GM19463 (cell line): ENCODE measurements at regions not wholly inside any gene's neighbourhood (a gene's known extent, or its start where the extent isn't known, plus 50 kb on each side); places are given as distances from the start of the nearest gene placed in this dataset.

ENCODE experiments used
- ATAC-seq: cut with Tn5 transposase; IDR thresholded peaks from one replicate; pipeline ENCODE4 v1.9.1; 2021; ENCODE audit warnings: mild to moderate bottlenecking, moderate library complexity; ENCODE audit not compliant: unreplicated experiment

DNA sequence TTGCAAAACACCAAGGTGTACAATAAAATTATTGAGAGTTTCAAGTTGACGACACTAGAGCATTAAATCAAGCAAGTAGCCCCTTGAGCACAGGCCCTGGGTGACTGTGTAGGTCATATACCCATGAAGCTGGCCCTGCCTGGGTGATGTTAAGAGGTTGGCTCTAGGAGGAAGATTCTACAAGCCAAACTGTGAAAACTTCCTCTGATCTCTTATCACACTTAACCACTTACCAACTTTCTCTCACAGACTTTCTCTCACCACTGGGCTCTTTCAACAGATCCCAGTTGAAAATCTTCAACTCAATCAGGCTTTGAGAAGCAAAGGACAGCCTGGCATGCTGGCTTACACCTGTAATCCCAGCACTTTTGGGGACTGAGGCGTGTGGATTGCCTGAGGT lies 186.9 kb upstream of the BTG1 start:
- ATAC-seq = no peak

DNA sequence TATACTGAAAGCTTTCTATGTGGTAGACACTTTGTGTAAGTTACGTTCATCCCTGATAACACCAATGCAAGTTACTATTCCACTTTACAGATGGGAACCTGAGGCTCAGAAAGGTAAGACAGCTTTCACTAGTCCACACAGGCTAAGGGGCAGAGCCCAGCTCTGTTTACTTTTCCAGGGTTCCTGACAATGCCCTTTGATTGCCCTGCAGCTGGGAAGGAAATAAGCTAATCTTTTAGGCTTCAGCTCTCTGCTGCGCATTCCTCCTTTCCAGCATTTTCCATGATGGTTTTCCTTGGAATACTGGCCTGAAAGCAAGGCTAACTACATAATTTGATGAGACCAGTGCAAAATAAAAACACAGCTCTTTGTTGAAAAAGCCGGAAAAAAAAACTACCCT lies 185.7 kb upstream of the BTG1 start:
- ATAC-seq = no peak

DNA sequence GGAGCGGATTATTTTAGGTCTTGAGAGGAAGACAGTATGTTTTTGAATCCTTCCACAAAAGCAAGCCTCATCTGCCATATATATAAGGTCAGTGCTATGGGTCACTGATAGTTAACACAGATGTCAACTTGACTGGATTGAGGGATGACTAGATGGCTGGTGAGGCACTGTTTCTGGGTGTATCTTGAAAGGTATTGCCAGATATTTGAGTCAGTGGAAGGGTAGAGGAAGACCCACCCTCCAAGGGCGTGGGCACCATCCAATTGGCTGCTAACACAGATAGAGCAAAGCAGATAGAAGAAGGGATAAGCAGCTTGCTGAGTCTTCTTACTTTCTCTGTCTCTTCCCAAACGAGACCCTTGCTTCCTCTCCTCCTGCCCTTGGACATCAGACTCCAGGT lies 185.0 kb upstream of the BTG1 start:
- ATAC-seq = no peak

DNA sequence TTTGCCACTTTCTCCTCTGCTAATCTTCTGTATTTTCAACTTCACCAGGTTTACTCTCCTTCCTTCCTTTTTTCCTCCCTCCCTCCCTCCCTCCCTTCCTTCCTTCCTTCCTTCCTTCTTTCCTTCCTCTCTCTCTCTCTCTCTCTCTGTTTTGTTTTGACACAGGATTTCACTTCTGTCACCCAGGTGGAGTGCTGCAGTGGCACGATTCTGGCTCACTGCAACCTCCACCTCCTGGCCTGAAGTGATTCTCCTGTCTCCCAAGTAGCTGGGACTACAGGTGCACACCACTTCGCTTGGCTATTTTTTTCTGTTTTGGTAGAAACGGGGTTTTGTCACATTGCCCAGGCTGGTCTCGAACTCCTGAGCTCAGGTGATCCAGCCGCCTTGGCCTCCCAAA lies 181.2 kb upstream of the BTG1 start:
- ATAC-seq = no peak

- no peak for ATAC-seq
Measured at GRCh38 chr12:92324849-92325500, 179.3 kb upstream of the BTG1 start.

DNA sequence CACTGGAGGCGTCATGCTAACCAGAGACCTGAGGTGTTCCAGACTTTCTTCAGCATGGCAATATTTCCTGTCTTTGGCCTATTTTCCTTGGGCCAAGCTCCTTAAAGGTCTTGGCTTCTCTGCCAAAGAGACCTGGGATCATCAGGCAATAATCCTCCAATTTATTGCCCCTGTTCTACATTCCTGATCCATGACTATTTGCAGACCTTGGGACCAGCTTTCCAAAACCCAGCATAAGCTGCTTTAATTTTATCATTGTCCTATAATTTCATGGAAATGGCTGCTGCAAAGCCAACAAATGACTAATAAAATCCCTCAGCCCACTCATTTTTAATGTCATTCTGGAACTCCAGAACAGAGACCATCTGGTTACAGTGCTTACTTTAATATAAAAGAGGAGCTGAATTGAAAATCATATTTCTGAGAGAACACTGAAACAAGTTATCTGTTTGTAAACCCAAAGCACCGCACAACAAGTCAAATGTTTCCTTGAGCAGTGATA lies 166.9 kb upstream of the BTG1 start:
- no peak for ATAC-seq

GRCh38 chr12:92304371-92305055 lies 158.9 kb upstream of the BTG1 start:
- ATAC-seq = no peak

DNA sequence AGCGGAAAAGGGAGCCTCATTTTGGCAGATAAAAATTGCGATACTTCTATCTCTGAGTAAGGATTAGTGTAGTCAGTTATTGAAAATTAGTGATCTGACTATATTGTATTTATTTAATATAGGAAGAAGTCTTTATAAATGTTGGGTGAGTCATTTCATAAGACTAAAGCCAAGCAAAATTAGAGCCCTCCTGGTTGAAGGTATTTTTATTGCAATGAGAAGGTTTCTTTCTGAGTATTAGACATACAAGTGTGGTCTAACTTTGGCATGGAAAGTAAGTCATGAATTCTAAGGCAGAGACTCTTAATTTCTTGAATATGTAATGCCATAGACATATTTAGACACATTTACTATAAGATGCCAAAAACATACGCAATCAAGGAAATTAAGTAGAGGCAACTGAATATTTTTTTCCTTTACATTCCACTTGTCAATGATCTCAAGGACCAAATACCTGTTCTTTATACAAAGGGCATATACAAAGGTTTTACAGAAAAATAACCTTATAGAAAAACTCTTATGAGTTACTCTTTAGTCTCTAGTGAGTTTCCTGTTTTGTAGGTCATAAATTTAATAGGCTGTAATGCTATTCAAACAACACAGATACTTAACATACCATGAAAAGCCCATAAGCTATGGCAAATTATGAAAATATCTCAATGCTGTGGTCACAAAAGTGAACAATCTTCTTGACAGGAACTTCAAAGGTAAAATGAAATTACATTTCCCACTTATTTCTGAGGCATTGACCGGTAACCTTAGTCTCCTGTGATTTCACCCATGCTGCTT lies 156.6 kb upstream of the BTG1 start:
- no peak for ATAC-seq

GRCh38 chr12:92301356-92301755 lies 155.7 kb upstream of the BTG1 start:
- no peak for ATAC-seq

GRCh38 chr12:92300777-92301176 lies 155.1 kb upstream of the BTG1 start:
- no peak for ATAC-seq

GRCh38 chr12:92299744-92300143 lies 154.1 kb upstream of the BTG1 start:
- ATAC-seq = no peak

GRCh38 chr12:92299344-92299743 lies 153.7 kb upstream of the BTG1 start:
- no peak for ATAC-seq

GRCh38 chr12:92297932-92298696 lies 152.5 kb upstream of the BTG1 start:
- ATAC-seq = peak; percentile 51

- ATAC-seq = no peak
Measured at GRCh38 chr12:92297405-92297804, 151.8 kb upstream of the BTG1 start.

DNA sequence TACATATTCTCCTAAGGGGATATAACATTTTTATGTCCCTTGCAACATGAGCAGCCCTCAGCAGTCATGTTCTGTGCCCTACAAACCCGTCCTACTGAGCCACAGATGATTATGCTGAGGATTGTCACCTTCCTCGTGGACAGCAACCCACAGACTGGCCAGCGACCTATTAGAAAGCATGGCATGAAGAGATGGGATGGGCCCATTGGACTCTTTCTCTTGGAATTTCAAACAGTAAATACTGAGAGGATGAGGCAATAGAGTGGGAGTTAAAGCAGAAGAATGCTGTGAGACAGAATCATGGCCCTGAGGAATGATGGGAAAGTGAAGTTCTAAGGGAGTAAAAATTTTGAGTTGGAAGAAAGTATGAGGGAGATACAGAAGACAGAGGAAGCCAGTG lies 149.9 kb upstream of the BTG1 start:
- ATAC-seq = no peak

GRCh38 chr12:92294676-92295440 lies 149.2 kb upstream of the BTG1 start:
- no peak for ATAC-seq

DNA sequence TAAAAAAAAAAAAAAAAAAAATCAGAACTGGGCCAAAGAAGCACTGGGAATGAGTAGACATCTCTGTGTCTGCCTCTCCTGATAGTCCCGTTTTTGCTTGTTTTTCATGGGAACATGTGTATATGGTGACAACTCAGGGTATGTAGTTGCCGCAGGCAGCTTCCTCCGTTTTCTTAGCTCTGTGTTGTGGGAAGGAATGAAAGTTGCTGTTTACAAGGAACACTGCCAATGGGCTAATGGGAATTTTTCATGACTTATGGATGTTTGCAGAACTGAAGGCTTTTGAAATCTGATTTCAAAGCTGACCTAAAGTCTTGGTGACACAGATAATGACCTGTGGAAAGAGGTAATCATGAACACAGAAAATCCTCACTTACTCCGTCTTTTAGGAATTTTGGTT lies 146.4 kb upstream of the BTG1 start:
- ATAC-seq = no peak

- ATAC-seq = no peak
Measured at GRCh38 chr12:92290886-92291285, 145.2 kb upstream of the BTG1 start.

DNA sequence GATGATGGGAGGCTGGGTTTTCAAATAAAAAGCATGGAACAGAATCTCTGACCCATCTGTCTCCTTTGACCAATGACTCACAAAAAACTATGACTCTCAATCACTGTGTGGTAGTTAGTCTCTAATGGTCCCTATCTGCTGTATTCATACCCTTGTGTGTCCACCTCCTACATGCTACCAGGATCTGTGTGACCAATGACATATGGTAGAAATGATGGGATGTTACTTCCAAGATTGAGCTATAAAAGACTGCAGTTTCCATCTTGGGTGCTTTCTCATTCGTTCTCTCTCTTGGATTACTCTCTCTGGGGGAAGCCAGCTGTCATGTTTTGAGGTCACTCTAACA lies 144.7 kb upstream of the BTG1 start:
- no peak for ATAC-seq

DNA sequence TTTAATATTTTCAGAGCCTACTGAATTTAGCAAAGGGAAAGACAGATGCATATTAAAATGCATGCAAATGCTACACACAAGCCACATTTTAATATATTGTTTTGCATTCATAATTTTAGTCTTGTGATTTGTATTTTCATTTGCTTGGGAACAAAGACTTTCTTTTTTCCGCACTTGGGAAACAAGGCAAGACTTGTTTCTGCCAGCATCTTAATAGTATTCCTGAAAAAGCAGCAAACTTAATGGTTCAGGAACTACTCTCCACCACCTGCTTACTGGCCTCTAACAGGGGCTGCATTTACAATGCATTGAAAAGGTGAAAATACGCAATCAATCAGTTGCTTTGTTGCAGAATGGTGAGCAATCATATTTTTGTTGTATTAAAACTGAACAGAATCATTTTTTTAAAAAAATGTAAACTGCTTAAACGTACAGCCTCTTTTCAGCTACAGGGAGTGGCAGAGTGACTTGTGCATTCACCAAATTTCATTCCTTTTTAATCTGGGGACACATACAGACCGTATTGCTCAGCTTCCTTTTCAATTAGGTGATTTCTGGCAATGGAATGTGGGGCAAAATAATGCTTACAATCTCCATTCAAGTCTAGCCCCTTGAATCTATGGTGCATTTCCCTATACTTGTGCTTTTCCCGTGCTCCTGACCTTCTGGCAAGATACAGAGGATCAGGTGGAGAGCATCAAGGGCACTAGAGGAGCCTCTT lies 144.1 kb upstream of the BTG1 start:
- no peak for ATAC-seq
